HEK293 (cell line): ENCODE measurements at regions not wholly inside any gene's neighbourhood (a gene's known extent, or its start where the extent isn't known, plus 50 kb on each side); places are given as distances from the start of the nearest gene placed in this dataset.

Source experiments
- TCF7L2 ChIP-seq: IDR thresholded peaks from 2 replicates; pipeline ENCODE4 v1.6.1; 2011; ENCODE audit warnings: low read depth, mild to moderate bottlenecking, inconsistent platforms, low read length, moderate library complexity, borderline replicate concordance
- ZFP41 ChIP-seq: fragments of 450-650 bp; formaldehyde crosslinking; IDR thresholded peaks from 2 replicates; pipeline ENCODE4 v1.5.1; 2016; ENCODE audit warnings: missing biosample characterization, missing genetic modification characterization, borderline replicate concordance
- TF ChIP-seq, protein P1 (sequence below): fragments of 450-650 bp; formaldehyde crosslinking; IDR thresholded peaks from 2 replicates; pipeline ENCODE4 v1.5.1; 2016; ENCODE audit warnings: missing biosample characterization, missing genetic modification characterization

DNA sequence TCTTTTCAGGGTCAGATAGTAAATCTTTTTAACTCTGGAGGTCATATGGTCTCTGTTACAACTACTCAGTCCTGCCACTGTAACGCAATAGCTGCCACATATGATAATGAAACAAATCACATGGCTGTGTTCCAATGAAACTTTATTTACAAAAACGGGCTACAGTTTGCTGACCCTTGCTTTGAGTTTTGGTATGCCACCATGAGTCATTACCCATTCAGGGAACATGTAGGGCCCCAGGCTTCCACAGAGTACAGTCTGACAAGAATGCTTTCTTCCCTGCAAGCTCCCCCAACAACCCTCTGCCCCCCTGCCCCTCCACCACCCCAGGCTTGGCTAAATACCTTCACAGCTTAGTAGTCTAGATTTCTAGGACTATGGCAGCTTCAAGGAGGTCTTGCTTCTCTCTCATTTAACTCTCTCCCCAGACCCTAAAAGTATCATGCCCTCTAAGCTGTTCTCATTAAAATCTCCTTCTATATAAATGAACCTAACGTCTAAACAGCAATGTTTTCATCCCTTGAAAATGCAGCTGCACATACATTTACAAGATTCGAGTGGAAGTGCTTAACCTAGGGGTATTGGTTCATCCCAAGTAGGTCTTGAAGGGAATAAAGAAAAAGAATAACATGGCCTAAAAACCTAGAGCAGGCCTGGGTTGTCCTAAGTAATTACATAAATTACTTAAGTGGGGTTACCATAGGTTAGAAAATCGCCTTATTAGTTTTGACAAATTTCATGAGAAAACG is 117.8 kb upstream of the PRICKLE2 start:
- TF ChIP-seq, protein P1, sequence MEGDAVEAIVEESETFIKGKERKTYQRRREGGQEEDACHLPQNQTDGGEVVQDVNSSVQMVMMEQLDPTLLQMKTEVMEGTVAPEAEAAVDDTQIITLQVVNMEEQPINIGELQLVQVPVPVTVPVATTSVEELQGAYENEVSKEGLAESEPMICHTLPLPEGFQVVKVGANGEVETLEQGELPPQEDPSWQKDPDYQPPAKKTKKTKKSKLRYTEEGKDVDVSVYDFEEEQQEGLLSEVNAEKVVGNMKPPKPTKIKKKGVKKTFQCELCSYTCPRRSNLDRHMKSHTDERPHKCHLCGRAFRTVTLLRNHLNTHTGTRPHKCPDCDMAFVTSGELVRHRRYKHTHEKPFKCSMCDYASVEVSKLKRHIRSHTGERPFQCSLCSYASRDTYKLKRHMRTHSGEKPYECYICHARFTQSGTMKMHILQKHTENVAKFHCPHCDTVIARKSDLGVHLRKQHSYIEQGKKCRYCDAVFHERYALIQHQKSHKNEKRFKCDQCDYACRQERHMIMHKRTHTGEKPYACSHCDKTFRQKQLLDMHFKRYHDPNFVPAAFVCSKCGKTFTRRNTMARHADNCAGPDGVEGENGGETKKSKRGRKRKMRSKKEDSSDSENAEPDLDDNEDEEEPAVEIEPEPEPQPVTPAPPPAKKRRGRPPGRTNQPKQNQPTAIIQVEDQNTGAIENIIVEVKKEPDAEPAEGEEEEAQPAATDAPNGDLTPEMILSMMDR, result no peak
- TF ChIP-seq TCF7L2 (no peak), ZFP41 (tag by site-specific recombination) (no peak)
